DOHH2 (cell line): ENCODE measurements at regions not wholly inside any gene's neighbourhood (a gene's known extent, or its start where the extent isn't known, plus 50 kb on each side); places are given as distances from the start of the nearest gene placed in this dataset.

Source experiments
- H3F3A ChIP-seq: fragments of 200-600 bp; sonication (generic), shearing (Covaris generic); 2 replicates; pipeline ENCODE4 v1.6.0; 2016; ENCODE audit warnings: antibody characterized with exemption, mild to moderate bottlenecking; ENCODE audit not compliant: control insufficient read depth, insufficient read depth
- H3K27ac ChIP-seq: fragments of 200-600 bp; sonication (generic); 2 replicates; pipeline ENCODE4 v1.5.1; 2014; ENCODE audit warnings: low read depth, mild to moderate bottlenecking, low read length, moderate library complexity
- H3K27me3 ChIP-seq: fragments of 200-600 bp; sonication (generic); 2 replicates; pipeline ENCODE4 v1.6.1; 2014; ENCODE audit warnings: mild to moderate bottlenecking, low read length, mixed read lengths; ENCODE audit not compliant: control insufficient read depth
- H3K36me3 ChIP-seq: fragments of 200-600 bp; sonication (generic); 2 replicates; pipeline ENCODE4 v1.6.1; 2014; ENCODE audit warnings: mild to moderate bottlenecking, low read length, moderate library complexity, mixed read lengths; ENCODE audit not compliant: control insufficient read depth
- H3K4me1 ChIP-seq: fragments of 200-600 bp; sonication (generic); 2 replicates; pipeline ENCODE4 v1.6.1; 2014; ENCODE audit warnings: mild to moderate bottlenecking, low read length, mixed read lengths; ENCODE audit not compliant: control insufficient read depth
- H3K4me2 ChIP-seq: fragments of 200-600 bp; sonication (generic); 2 replicates; pipeline ENCODE4 v1.6.0; 2014; ENCODE audit warnings: mild to moderate bottlenecking, low read length, moderate library complexity
- H3K4me3 ChIP-seq: fragments of 200-600 bp; sonication (generic); 2 replicates; pipeline ENCODE4 v1.5.1; 2014; ENCODE audit warnings: mild to moderate bottlenecking, low read length, mixed read lengths
- H3K79me2 ChIP-seq: fragments of 200-600 bp; sonication (generic); 2 replicates; pipeline ENCODE4 v1.6.1; 2014; ENCODE audit warnings: mild to moderate bottlenecking, low read length, mixed read lengths; ENCODE audit not compliant: control insufficient read depth
- H3K9me2 ChIP-seq: fragments of 200-600 bp; sonication (generic); replicated peaks from 2 replicates; pipeline ENCODE4 v1.6.1; 2014; ENCODE audit warnings: mild to moderate bottlenecking, low read length, mixed read lengths; ENCODE audit not compliant: control insufficient read depth
- H3K9me3 ChIP-seq: fragments of 200-600 bp; sonication (generic); 2 replicates; pipeline ENCODE4 v1.6.1; 2014; ENCODE audit warnings: antibody characterized with exemption, low read length, mixed read lengths; ENCODE audit not compliant: control insufficient read depth, insufficient read depth
- H4K20me1 ChIP-seq: fragments of 200-600 bp; sonication (generic); 2 replicates; pipeline ENCODE4 v1.6.0; 2014; ENCODE audit warnings: low read depth, mild to moderate bottlenecking, antibody characterized with exemption, low read length, moderate library complexity; ENCODE audit not compliant: control insufficient read depth, insufficient read depth
- CTCF ChIP-seq: fragments of 200-600 bp; sonication (generic); IDR thresholded peaks from one replicate; pipeline ENCODE4 v1.5.1; 2014; ENCODE audit warnings: antibody characterized with exemption, mild to moderate bottlenecking, low read depth, low read length; ENCODE audit not compliant: poor library complexity, severe bottlenecking
- EZH2phosphoT487 ChIP-seq: fragments of 200-600 bp; sonication (generic); IDR thresholded peaks from 2 replicates; pipeline ENCODE4 v1.6.1; 2017; ENCODE audit warnings: borderline replicate concordance, mild to moderate bottlenecking, antibody characterized with exemption, low read length, moderate library complexity, mixed read lengths

- no peaks in the 10 kb centered on the region for H3K9me2 ChIP-seq
- H3K4me2 ChIP-seq, result peak overlapping the region; percentile 26
- peaks cover 61% of the 10 kb centered on the region for H3K4me1 ChIP-seq
- H3K79me2 ChIP-seq, result no peaks in the 10 kb centered on the region
- no peak overlapping the region for H3K27ac ChIP-seq
- no peak for TF ChIP-seq CTCF
- TF ChIP-seq EZH2phosphoT487, result no peak
- H4K20me1 ChIP-seq, result no peaks in the 10 kb centered on the region
- peaks cover 14% of the 10 kb centered on the region for H3K36me3 ChIP-seq
- H3K4me3 ChIP-seq, result 0 out of 2 replicates have a peak overlapping the region, but pooled peaks have one; percentile 5
- no peaks in the 10 kb centered on the region for H3K27me3 ChIP-seq
- H3F3A ChIP-seq, result peaks cover 18% of the 10 kb centered on the region
- H3K9me3 ChIP-seq, result peaks cover 13% of the 10 kb centered on the region
These were observed 189.7 kb upstream of the TLE4 start for GRCh38 chr9:79382044-79382443.

- TF ChIP-seq EZH2phosphoT487 (no peak), CTCF (no peak)
- H3K4me2 ChIP-seq, result peak overlapping the region; percentile 26
These were observed 189.3 kb upstream of the TLE4 start for GRCh38 chr9:79382458-79382857.

GRCh38 chr9:79383096-79383495 lies 188.7 kb upstream of the TLE4 start:
- TF ChIP-seq EZH2phosphoT487 (no peak), CTCF (no peak)
- no peaks in the 10 kb centered on the region for H3K27me3 ChIP-seq
- H3K27ac ChIP-seq, result peak overlapping the region; percentile 24; the same call in 1 of the 2 replicates
- H3K4me1 ChIP-seq, result peaks cover 72% of the 10 kb centered on the region
- no peaks in the 10 kb centered on the region for H4K20me1 ChIP-seq
- H3K9me3 ChIP-seq, result peaks cover 13% of the 10 kb centered on the region
- H3K36me3 ChIP-seq, result peaks cover 14% of the 10 kb centered on the region
- H3K4me3 ChIP-seq, result no peak overlapping the region
- H3K4me2 ChIP-seq, result peak overlapping the region; percentile 26
- peaks cover 18% of the 10 kb centered on the region for H3F3A ChIP-seq
- no peaks in the 10 kb centered on the region for H3K9me2 ChIP-seq
- H3K79me2 ChIP-seq, result no peaks in the 10 kb centered on the region

More at GRCh38 chr9:79382458-79382857, 189.3 kb upstream of the TLE4 start:
- Histone ChIP-seq H3K27ac (peak overlapping the region; percentile 24; the same call in 1 of the 2 replicates), H3K36me3 (peaks cover 14% of the 10 kb centered on the region), H3K9me2 (no peaks in the 10 kb centered on the region), H3K27me3 (no peaks in the 10 kb centered on the region), H3F3A (peaks cover 18% of the 10 kb centered on the region), H4K20me1 (no peaks in the 10 kb centered on the region), H3K79me2 (no peaks in the 10 kb centered on the region), H3K4me3 (peak overlapping the region; percentile 5; the same call in 1 of the 2 replicates), H3K4me1 (peaks cover 65% of the 10 kb centered on the region), H3K9me3 (peaks cover 13% of the 10 kb centered on the region)
